Kidney (tissue), 13 donors: ENCODE measurements at regions not wholly inside any gene's neighbourhood (a gene's known extent, or its start where the extent isn't known, plus 50 kb on each side); places are given as distances from the start of the nearest gene placed in this dataset.

Source experiments
- DNase-seq, 5 donors: peaks; one replicate each; pipeline ENCODE4 v3.0.0-alpha.2; 2013 to 2020
- FAIRE-seq: peaks from 2 replicates; lab custom pipeline; 2012; peaks lifted over from hg19 to GRCh38; lab: Jason Lieb, UNC
- H3K27ac ChIP-seq, 2 donors: one replicate each; pipeline ENCODE4 v1.7.0; 2013; ENCODE audit warnings: low read depth in 2 of 2, low read length in 2 of 2, inconsistent platforms in 1 of 2
- H3K27me3 ChIP-seq: one replicate; pipeline ENCODE4 v1.7.1; 2013; ENCODE audit warnings: low read length, inconsistent platforms; ENCODE audit not compliant: control insufficient read depth, insufficient read depth
- H3K36me3 ChIP-seq, 3 donors: one replicate each; pipeline versions ENCODE4 v1.7.0 to v1.7.1; 2013; ENCODE audit warnings: low read length in 3 of 3, control low read depth in 1 of 3, inconsistent platforms in 1 of 3; ENCODE audit not compliant: insufficient read depth in 3 of 3, control insufficient read depth in 2 of 3
- H3K4me1 ChIP-seq, 3 donors: one replicate each; pipeline versions ENCODE4 v1.7.0 to v1.7.1; 2013; ENCODE audit warnings: low read length in 3 of 3, inconsistent platforms in 1 of 3, low read depth in 1 of 3; ENCODE audit not compliant: control insufficient read depth in 2 of 3, insufficient read depth in 2 of 3
- H3K4me3 ChIP-seq, 3 donors: one replicate each; pipeline versions ENCODE4 v1.7.0 to v1.8.1; 2013; ENCODE audit warnings: low read length in 3 of 3, control low read depth in 1 of 3, inconsistent platforms in 1 of 3
- H3K9ac ChIP-seq, 3 donors: one replicate each; pipeline versions ENCODE4 v1.7.0 to v1.7.1; 2013; ENCODE audit warnings: low read length in 3 of 3, control low read depth in 1 of 3, inconsistent platforms in 1 of 3
- H3K9me3 ChIP-seq, 3 donors: one replicate each; pipeline versions ENCODE4 v1.7.0 to v1.7.1; 2013; ENCODE audit warnings: low read length in 3 of 3, control low read depth in 1 of 3, inconsistent platforms in 1 of 3; ENCODE audit not compliant: control insufficient read depth in 2 of 3, insufficient read depth in 1 of 3
- CTCF ChIP-seq: IDR thresholded peaks from 3 replicates; pipeline ENCODE4 v1.5.1; 2012; ENCODE audit warnings: mild to moderate bottlenecking, moderate library complexity, borderline replicate concordance; ENCODE audit not compliant: insufficient read depth; ENCODE audit errors: extremely low read depth
- intact Hi-C: fragments of 100-400 bp; cut with DNase I; formaldehyde crosslinking; loops from one replicate; pipeline ENCODE4 v1.11.1; 2022
- donor health status: control.
- donor health status: control.
- donor health status: control.
- donor health status: control.
- donor health status: control.
- donor health status: DM: yes; HTN: yes; CAD: no.
- donor health status: Normal renal cell carcinoma (clear cell type).

DNA sequence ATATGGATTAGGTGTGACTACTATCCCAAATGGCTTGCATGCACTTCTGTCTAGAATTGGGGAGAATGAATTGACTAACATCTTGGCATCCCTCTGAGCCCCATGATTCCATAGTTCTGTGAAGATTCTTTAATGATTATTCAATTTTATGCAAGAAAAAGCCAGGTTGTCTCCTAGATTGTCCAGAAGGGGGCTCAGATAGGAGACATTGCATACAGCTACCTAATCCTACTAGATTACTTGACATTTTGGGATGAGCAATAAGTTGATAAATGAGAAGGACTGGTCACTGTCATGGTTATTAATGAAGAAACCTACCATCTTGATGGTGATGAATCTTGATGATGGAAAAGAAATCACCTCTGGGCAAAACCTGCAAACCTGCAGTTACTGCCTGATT is 117.0 kb downstream of the CARTPT start:
- H3K4me3 ChIP-seq: no peak overlapping the region
- H3K36me3 ChIP-seq: no peaks in the 10 kb centered on the region
- no peak overlapping the region for H3K9ac ChIP-seq
- H3K27me3 ChIP-seq: no peaks in the 10 kb centered on the region
- H3K9me3 ChIP-seq: peaks cover 0 to 2% (median 0%) of the 10 kb centered on the region in 3 donors
- FAIRE-seq (no peak), DNase-seq (no peak)
- TF ChIP-seq CTCF: no peak
- H3K4me1 ChIP-seq: peaks cover 0 to 3% (median 0%) of the 10 kb centered on the region in 3 donors
- intact Hi-C loops: no loop called here
- no peak overlapping the region for H3K27ac ChIP-seq

DNA sequence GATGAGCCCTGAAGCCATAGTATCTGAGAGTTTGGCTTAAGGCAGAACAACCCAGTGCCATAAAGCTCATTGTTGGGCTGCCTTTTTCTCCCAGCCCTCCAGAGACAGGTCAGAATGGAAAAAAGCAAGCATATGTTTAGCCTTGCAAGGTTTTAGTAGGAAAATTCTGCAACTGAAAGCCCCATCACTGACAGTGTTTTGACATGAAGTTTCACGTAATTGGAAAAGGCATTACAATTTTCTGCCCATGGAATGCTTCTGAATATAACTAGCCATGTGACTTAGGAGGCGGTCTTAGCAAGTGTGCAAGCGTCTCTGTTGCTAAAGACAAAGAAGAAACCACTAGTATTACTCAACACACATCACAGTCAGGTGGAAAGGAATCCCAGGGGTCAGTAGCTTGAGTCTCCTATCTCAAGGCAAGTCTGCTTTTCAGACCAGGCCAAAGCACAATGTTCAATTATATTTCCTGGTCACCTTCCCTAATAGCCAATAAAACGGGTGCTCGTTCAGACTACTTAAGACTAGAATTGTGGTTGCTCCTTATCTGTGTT is 117.6 kb downstream of the CARTPT start:
- TF ChIP-seq CTCF: no peak
- intact Hi-C loops: no loop called here

DNA sequence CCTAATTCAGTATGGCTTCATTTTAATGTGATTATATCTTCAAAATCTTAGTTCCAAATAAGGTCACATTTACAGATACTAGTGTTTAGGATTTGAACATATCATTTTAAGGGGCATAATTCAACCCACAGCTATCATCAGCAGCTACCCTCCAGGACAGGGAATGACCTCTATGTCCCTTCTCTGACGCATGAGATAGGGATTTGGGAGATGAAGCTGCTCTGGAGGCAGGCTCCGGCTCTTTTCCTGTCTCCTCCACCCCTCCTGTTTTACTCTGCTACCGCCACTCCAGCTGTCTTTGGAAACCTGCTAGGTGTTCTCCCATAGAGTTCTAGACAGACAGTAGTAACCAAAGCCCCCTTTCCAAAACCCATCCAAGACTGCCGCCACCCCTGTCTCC is 119.2 kb downstream of the CARTPT start:
- Histone ChIP-seq H3K27me3 (no peaks in the 10 kb centered on the region), H3K9ac (no peak overlapping the region), H3K36me3 (no peaks in the 10 kb centered on the region), H3K4me1 (no peaks in the 10 kb centered on the region), H3K9me3 (peaks cover 0 to 4% (median 0%) of the 10 kb centered on the region in 3 donors), H3K27ac (no peak overlapping the region), H3K4me3 (no peak overlapping the region)
- no peak for FAIRE-seq
- no peak for TF ChIP-seq CTCF
- intact Hi-C loops: no loop called here
- DNase-seq: no peak

More for the DNA sequence above, 117.6 kb downstream of the CARTPT start:
- FAIRE-seq (no peak), DNase-seq (no peak)
- H3K27me3 ChIP-seq: no peaks in the 10 kb centered on the region
- peaks cover 0 to 4% (median 0%) of the 10 kb centered on the region in 3 donors for H3K9me3 ChIP-seq
- H3K4me1 ChIP-seq: no peaks in the 10 kb centered on the region
- no peak overlapping the region for H3K4me3 ChIP-seq
- H3K9ac ChIP-seq: no peak overlapping the region
- H3K27ac ChIP-seq: no peak overlapping the region
- no peaks in the 10 kb centered on the region for H3K36me3 ChIP-seq
